ENCODE measurements at regions not wholly inside any gene's neighbourhood (a gene's known extent, or its start where the extent isn't known, plus 50 kb on each side); places are given as distances from the start of the nearest gene placed in this dataset.

DNA sequence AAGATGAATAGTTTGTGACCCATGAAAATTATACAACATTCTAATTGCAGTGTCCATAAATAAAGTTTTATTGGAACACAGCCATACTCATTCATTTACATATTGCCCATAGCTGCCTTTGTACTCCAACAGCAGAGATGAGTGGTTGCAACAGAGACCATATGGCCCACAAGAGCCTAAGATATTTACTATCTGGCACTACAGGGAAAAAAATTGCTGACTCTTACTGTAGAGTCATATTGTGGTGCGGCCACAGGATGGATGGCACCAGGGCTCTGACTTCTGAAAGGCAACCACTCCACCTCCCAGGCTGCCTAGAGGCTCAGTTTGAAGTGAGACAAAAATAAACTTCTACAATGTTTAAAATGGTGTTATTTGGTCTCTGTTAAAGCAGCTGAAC lies 404.0 kb upstream of the ATP5MC3 start:
- TF ChIP-seq RCOR1 (IDR thresholded peaks at IDR 0.05; ENCODE audit: low read depth, low read length) (no peak), MAFK (IDR thresholded peaks at IDR 0.05; ENCODE audit: partially characterized antibody) (no peak), CEBPB (IDR thresholded peaks at IDR 0.05) (no peak), POLR2A (IDR thresholded peaks at IDR 0.05; ENCODE audit: low read length) (no peak), EP300 (IDR thresholded peaks at IDR 0.05) (no peak)
- TF ChIP-seq, protein P1, sequence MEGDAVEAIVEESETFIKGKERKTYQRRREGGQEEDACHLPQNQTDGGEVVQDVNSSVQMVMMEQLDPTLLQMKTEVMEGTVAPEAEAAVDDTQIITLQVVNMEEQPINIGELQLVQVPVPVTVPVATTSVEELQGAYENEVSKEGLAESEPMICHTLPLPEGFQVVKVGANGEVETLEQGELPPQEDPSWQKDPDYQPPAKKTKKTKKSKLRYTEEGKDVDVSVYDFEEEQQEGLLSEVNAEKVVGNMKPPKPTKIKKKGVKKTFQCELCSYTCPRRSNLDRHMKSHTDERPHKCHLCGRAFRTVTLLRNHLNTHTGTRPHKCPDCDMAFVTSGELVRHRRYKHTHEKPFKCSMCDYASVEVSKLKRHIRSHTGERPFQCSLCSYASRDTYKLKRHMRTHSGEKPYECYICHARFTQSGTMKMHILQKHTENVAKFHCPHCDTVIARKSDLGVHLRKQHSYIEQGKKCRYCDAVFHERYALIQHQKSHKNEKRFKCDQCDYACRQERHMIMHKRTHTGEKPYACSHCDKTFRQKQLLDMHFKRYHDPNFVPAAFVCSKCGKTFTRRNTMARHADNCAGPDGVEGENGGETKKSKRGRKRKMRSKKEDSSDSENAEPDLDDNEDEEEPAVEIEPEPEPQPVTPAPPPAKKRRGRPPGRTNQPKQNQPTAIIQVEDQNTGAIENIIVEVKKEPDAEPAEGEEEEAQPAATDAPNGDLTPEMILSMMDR (IDR thresholded peaks at IDR 0.05) = no peak
- TF ChIP-seq, protein P2, sequence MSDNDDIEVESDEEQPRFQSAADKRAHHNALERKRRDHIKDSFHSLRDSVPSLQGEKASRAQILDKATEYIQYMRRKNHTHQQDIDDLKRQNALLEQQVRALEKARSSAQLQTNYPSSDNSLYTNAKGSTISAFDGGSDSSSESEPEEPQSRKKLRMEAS (IDR thresholded peaks at IDR 0.05) = no peak
